ENCODE measurements at regions not wholly inside any gene's neighbourhood (a gene's known extent, or its start where the extent isn't known, plus 50 kb on each side); places are given as distances from the start of the nearest gene placed in this dataset.

GRCh38 chr12:64943686-64944085 is 119.2 kb downstream of the TBC1D30 start (continued):
- TF ChIP-seq GRHL1 (CRISPR knock-in tag; conservative IDR thresholded peaks at IDR 0.05): no peak
- TF ChIP-seq RELA (CRISPR knock-in tag; IDR thresholded peaks at IDR 0.05): no peak
- TF ChIP-seq FOXO1 (CRISPR knock-in tag; IDR thresholded peaks at IDR 0.05): no peak
- no peak for TF ChIP-seq NR2F2 (IDR thresholded peaks at IDR 0.05; ENCODE audit: borderline replicate concordance, low read depth)
- TF ChIP-seq ZNF775 (CRISPR knock-in tag; IDR thresholded peaks at IDR 0.05; ENCODE audit: borderline replicate concordance): no peak

- H4K20me1 ChIP-seq (ENCODE audit: insufficient read depth, low read length): no peaks in the 10 kb centered on the region
- CTCF ChIA-PET (ENCODE audit: low intra/inter-chr PET ratio, low total read pairs): no interaction called here
- no peak for ATAC-seq
- H3K4me3 ChIP-seq (replicated peaks in 1 of 3; ENCODE audit: insufficient read depth in 1 of 3, low read depth in 2 of 3, low read length in 3 of 3): no peak overlapping the region
- in situ Hi-C loops (cut with HindIII; ENCODE audit: extremely low pct_ligation_motif_present, low pct_unique_long_range_greater_than_20kb) (no loop called here), intact Hi-C loops (cut with micrococcal nuclease; ENCODE audit: unreplicated experiment) (no loop called here)
- 22% methylated on average over 3 of the region's 3 CpGs for WGBS (ENCODE audit: low lambda C conversion rate)
- H2AFZ ChIP-seq (ENCODE audit: low read length): no peak overlapping the region
- H3K9ac ChIP-seq (ENCODE audit: insufficient read depth, low read depth, low read length): no peak overlapping the region
- no TSS peak for BruUV-seq (replicated peaks)
- no peak overlapping the region for H3K4me2 ChIP-seq (ENCODE audit: low read depth, low read length)
- 0 out of 2 replicates have a peak, but pooled peaks cover 3% of the 10 kb centered on the region for H3K4me1 ChIP-seq (ENCODE audit: insufficient read depth, low read length)
- H3K9me3 ChIP-seq (ENCODE audit: low read length): no peaks in the 10 kb centered on the region
- POLR2A ChIA-PET: no interaction called here
- no peak overlapping the region for H3K27ac ChIP-seq (ENCODE audit: extremely low read length, insufficient read depth, low read length)
- no peaks in the 10 kb centered on the region for H3K79me2 ChIP-seq (ENCODE audit: insufficient read depth, low read length)
- H3K36me3 ChIP-seq (replicated peaks in 1 of 2; ENCODE audit: control insufficient read depth in 1 of 2, insufficient read depth in 2 of 2, low read length in 2 of 2): no peaks in the 10 kb centered on the region
- no peak for DNase-seq (ENCODE audit: low spot score)
- FAIRE-seq: no peak
- H3K27me3 ChIP-seq (ENCODE audit: control insufficient read depth in 1 of 2, insufficient read depth in 2 of 2, low read length in 2 of 2): peaks cover 0 to 7% of the 10 kb centered on the region in 2 experiments; a peak in 1 of 5 replicates
- TF ChIP-seq ZNF432 (CRISPR knock-in tag; IDR thresholded peaks at IDR 0.05; ENCODE audit: borderline replicate concordance): no peak
- TF ChIP-seq RNF219 (CRISPR knock-in tag; IDR thresholded peaks at IDR 0.05): no peak
- no peak for TF ChIP-seq RBM39 (IDR thresholded peaks at IDR 0.05; ENCODE audit: low read depth, low read length, poor library complexity, severe bottlenecking)
- TF ChIP-seq ZNF850 (CRISPR knock-in tag; conservative IDR thresholded peaks at IDR 0.05): no peak
- TF ChIP-seq GATAD1 (CRISPR knock-in tag; IDR thresholded peaks at IDR 0.05): no peak
- TF ChIP-seq ZBTB14 (CRISPR knock-in tag; IDR thresholded peaks at IDR 0.05): no peak
- no peak for TF ChIP-seq HOXA9 (CRISPR knock-in tag; IDR thresholded peaks at IDR 0.05; ENCODE audit: borderline replicate concordance)
- no peak for TF ChIP-seq ZNF160 (CRISPR knock-in tag; IDR thresholded peaks at IDR 0.05)
Measured at GRCh38 chr12:64944966-64945365, 120.5 kb downstream of the TBC1D30 start.
